SU-DHL-6 (cell line): ENCODE measurements at regions not wholly inside any gene's neighbourhood (a gene's known extent, or its start where the extent isn't known, plus 50 kb on each side); places are given as distances from the start of the nearest gene placed in this dataset.

Experiments used
- EZH2phosphoT487 ChIP-seq: fragments of 200-600 bp; sonication (generic), shearing (Covaris generic); conservative IDR thresholded peaks from 2 replicates; pipeline ENCODE4 v1.6.1; 2018; ENCODE audit warnings: mild to moderate bottlenecking, antibody characterized with exemption, low read length, moderate library complexity, mixed read lengths
- TF ChIP-seq, protein P1 (sequence below): fragments of 200-600 bp; sonication (generic); IDR thresholded peaks from one replicate; pipeline ENCODE4 v1.5.1; 2017; ENCODE audit warnings: antibody characterized with exemption, mild to moderate bottlenecking, low read length, moderate library complexity; ENCODE audit not compliant: insufficient read depth, poor library complexity, severe bottlenecking

DNA sequence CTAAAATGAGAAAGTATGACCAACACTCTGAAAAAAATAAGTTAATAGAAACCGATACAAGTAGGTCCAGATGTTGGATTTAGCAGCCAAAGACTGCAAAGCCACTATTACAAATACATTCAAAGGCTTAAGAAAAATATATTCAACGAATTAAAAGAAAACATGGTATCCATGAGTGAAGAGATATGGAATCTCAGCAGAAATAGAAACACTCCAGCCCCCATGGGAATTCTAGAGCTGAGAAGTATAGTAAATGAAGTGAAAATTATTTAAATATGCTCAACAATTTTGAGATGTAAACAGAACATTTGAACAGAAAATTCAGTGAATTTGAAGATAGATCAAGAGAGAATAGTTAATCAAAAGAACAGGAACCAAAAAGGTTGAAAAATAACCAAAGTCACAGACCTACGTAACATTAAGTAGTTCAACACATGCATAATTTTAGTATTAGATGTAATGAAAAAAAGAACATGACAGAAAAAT lies 72.0 kb upstream of the WIPF3 start:
- TF ChIP-seq, protein P1, sequence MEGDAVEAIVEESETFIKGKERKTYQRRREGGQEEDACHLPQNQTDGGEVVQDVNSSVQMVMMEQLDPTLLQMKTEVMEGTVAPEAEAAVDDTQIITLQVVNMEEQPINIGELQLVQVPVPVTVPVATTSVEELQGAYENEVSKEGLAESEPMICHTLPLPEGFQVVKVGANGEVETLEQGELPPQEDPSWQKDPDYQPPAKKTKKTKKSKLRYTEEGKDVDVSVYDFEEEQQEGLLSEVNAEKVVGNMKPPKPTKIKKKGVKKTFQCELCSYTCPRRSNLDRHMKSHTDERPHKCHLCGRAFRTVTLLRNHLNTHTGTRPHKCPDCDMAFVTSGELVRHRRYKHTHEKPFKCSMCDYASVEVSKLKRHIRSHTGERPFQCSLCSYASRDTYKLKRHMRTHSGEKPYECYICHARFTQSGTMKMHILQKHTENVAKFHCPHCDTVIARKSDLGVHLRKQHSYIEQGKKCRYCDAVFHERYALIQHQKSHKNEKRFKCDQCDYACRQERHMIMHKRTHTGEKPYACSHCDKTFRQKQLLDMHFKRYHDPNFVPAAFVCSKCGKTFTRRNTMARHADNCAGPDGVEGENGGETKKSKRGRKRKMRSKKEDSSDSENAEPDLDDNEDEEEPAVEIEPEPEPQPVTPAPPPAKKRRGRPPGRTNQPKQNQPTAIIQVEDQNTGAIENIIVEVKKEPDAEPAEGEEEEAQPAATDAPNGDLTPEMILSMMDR = no peak
- TF ChIP-seq EZH2phosphoT487 = no peak
